H1 (cell line): ENCODE measurements at regions not wholly inside any gene's neighbourhood (a gene's known extent, or its start where the extent isn't known, plus 50 kb on each side); places are given as distances from the start of the nearest gene placed in this dataset.

Experiments
- JUN ChIP-seq: IDR thresholded peaks from 2 replicates; pipeline ENCODE4 v1.6.1; 2011; ENCODE audit warnings: low read depth, mild to moderate bottlenecking, improper control_type of control experiment, low read length
- JUND ChIP-seq: IDR thresholded peaks from 2 replicates; pipeline ENCODE4 v1.6.1; 2011; ENCODE audit warnings: mild to moderate bottlenecking, improper control_type of control experiment, low read length
- RFX5 ChIP-seq: IDR thresholded peaks from 2 replicates; pipeline ENCODE4 v1.6.1; 2011; ENCODE audit warnings: low read depth, low read length, improper control_type of control experiment, borderline replicate concordance
- SAP30 ChIP-seq: fragments of 300-600 bp; sonication (generic); IDR thresholded peaks from 2 replicates; pipeline ENCODE4 v1.7.1; 2012; ENCODE audit warnings: low read length, moderate library complexity, mild to moderate bottlenecking, inconsistent platforms; ENCODE audit not compliant: insufficient read depth, insufficient replicate concordance

- TF ChIP-seq SAP30 (no peak), RFX5 (no peak), JUND (no peak), JUN (no peak)
- TF ChIP-seq, all 59 proteins: peak for 0
Measured at GRCh38 chr4:27888505-27888904, 1027.9 kb downstream of the STIM2 start (continued).
